ENCODE measurements at regions not wholly inside any gene's neighbourhood (a gene's known extent, or its start where the extent isn't known, plus 50 kb on each side); places are given as distances from the start of the nearest gene placed in this dataset.

DNA sequence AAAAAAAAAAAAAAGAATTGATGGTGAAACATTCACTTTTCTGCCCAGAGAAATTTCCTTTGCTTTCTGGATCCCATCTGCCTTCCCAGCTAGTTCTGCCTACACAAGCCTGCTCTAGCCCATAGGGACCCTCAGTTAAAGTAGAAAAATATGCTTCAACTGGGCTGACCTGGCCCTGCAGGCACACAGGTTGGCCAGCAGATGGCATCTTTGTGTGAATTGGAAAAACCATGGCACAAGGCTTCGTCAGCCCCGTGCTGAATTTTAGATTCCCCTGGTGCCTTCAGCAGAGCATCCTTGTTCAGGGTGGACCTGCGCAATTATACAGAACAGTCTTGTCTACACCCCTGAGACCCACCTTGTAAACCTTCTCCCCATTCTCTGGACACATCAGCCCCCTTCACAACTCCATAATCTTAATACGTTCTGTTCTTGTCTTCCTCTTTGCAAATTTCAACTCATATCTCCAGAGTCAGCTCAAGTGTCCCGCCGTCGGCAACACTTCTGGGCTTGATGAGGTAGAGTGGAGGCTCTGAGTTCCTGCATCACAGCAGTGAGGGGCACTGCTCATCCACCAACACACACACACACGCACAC, 114.5 kb downstream of the INSIG2 start:
- no peak for DNase-seq (ENCODE audit: extremely low spot score)
- WGBS, result 49% methylated on average over 8 of the region's 8 CpGs
- no peak overlapping the region for H3K27ac ChIP-seq (ENCODE audit: low read depth)
- H3K4me3 ChIP-seq (ENCODE audit: low read depth, low read length), result no peak overlapping the region
- no peaks in the 10 kb centered on the region for H3K4me1 ChIP-seq (ENCODE audit: insufficient read depth)
- no peaks in the 10 kb centered on the region for H3K36me3 ChIP-seq (ENCODE audit: insufficient read depth)

DNA sequence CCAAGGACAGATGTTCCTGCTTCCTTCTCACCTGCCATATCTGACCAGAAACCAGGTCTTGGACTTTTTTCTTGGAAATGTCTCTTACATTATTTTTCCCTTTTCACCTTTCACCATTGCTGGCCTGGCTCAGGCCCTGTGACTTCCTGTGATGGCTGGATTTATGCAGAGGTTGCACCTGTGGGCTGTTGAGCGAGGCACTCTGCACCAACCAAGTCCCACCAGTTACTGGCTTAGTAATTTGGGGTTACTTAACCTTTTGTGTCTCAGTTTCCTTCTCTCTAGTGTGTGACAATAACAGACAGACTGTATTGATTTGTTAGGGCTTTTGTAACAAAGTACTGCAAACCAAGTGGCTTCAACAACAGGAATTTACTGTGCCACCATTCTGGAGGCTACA, 110.0 kb downstream of the INSIG2 start:
- H3K36me3 ChIP-seq (ENCODE audit: insufficient read depth), result no peaks in the 10 kb centered on the region
- H3K4me1 ChIP-seq (ENCODE audit: insufficient read depth), result no peaks in the 10 kb centered on the region
- no peak overlapping the region for H3K27ac ChIP-seq (ENCODE audit: low read depth)
- no peak for DNase-seq (ENCODE audit: extremely low spot score)
- 78% methylated on average over 1 of the region's 1 CpG for WGBS
- H3K4me3 ChIP-seq (ENCODE audit: low read depth, low read length), result no peak overlapping the region

DNA sequence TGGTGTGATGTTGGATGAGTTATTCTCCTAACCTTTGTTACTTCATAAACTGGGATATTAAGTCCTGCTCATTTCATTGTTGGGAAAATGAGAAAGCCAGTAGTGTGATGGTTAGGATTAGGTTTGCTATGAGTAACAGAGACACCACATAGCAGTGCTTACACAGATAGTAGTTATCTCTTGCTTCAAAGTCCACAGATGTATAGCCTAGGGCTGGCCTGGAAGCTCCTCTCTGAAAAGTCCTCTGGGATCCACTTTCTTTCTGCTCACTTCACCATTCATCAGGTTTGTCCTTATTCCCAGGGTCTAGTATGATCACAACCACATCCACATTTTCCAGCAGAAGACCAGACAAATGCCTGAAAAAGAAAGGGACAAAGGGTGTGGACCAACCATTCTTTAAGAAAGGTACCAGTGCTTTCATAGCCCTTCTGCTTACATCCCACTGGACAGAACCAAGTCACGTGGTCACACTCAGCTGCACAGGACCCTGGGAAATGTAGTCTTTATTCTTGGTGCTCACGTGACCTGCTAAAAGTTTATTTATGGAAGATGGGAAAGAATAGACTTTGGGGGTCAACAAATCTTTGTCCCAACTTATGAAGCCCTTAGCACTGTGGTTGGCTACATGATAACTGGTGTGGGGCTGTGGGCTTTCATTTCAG, 108.9 kb downstream of the INSIG2 start:
- Histone ChIP-seq H3K4me3 (ENCODE audit: low read depth, low read length) (no peak overlapping the region), H3K4me1 (ENCODE audit: insufficient read depth) (no peaks in the 10 kb centered on the region), H3K27ac (ENCODE audit: low read depth) (no peak overlapping the region), H3K36me3 (ENCODE audit: insufficient read depth) (no peaks in the 10 kb centered on the region)
- DNase-seq (ENCODE audit: extremely low spot score), result no peak
- WGBS, result 62% methylated on average over 2 of the region's 2 CpGs

DNA sequence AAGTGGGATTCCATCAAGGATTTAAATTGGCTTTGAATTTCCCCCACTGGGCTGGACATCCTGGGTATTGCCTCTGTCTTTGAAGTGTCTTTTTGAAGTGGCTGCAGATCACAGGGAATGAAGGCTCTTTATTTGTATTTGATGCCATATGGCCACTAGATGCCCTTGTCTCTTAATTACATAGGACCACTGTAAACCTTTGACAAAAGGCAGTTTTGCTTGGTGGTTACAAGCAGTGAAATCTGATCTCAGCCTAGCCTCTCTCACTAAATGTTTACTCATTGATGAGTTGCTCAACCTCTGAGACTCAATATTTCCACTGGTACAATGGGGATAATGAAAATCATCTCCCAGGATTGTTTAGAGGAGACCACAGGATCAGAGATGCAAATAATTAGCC, 102.2 kb downstream of the INSIG2 start:
- DNase-seq (ENCODE audit: extremely low spot score), result no peak
- H3K36me3 ChIP-seq (ENCODE audit: insufficient read depth), result no peaks in the 10 kb centered on the region
- H3K4me1 ChIP-seq (ENCODE audit: insufficient read depth), result no peaks in the 10 kb centered on the region
- no peak overlapping the region for H3K4me3 ChIP-seq (ENCODE audit: low read depth, low read length)
- no peak overlapping the region for H3K27ac ChIP-seq (ENCODE audit: low read depth)

DNA sequence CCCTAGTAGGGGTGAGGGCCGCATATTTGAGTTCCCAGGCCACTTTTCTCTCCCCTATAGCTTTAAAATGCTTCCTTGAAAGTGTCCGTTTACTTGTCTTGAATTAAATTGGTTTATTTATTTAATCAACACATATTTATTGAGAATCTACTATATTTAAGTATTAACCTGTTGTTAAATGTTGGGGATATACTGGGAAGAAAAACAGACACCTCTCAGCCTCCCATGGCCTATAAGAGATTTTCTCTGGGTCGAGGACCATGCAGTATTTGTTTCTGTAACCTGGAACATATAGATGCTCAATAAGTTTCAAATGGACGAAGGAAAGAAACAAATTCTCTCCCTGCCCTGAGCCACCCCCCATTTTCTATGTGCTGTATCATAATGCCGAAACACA, 98.6 kb downstream of the INSIG2 start:
- no peaks in the 10 kb centered on the region for H3K4me1 ChIP-seq (ENCODE audit: insufficient read depth)
- peak overlapping the region; percentile 55 for H3K4me3 ChIP-seq (ENCODE audit: low read depth, low read length)
- no peaks in the 10 kb centered on the region for H3K36me3 ChIP-seq (ENCODE audit: insufficient read depth)
- DNase-seq (ENCODE audit: extremely low spot score), result no peak
- WGBS, result 82% methylated on average over 5 of the region's 5 CpGs
- no peak overlapping the region for H3K27ac ChIP-seq (ENCODE audit: low read depth)

DNA sequence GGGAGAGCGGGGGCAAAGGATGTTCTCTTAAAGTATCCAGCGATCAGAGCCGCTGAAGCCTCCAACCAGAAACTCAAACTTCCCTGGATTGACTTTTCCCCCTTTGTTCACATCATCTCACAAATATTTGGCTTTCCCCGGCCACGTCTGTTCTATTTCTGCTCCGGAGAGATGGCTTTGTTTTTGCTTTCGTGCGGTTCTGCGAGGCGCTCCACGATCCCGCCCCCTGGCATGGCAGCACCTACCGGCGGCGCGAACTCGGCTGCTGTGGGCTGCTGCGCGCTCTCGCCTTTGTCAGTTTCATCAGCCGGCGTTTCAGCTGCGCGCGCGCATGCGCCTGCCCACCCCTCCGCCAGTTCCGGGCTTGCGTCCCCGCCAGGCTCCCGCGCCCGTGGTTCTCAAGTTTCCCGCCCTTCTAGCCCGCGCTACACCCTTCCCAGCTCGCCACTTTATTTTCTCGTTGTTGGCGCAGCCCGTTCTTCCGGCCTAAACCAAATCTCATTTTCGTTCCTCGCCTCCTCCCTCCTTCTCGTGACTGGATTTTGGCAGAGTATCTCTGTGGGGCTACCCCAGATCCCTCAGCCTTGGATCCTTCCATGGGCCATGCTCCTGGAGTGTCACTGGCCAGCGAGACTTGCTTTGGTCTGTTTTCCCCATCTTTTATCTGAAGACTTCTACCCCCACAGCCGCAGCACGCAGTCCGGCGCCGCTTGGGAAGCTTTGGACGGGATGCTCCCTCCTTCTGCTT, 98.0 kb downstream of the INSIG2 start:
- DNase-seq (ENCODE audit: extremely low spot score), result peak; percentile 62
- peak overlapping the region; percentile 55 for H3K4me3 ChIP-seq (ENCODE audit: low read depth, low read length)
- no peak overlapping the region for H3K27ac ChIP-seq (ENCODE audit: low read depth)
- 6% methylated on average over 52 of the region's 52 CpGs for WGBS
- H3K4me1 ChIP-seq (ENCODE audit: insufficient read depth), result no peaks in the 10 kb centered on the region
- H3K36me3 ChIP-seq (ENCODE audit: insufficient read depth), result no peaks in the 10 kb centered on the region

DNA sequence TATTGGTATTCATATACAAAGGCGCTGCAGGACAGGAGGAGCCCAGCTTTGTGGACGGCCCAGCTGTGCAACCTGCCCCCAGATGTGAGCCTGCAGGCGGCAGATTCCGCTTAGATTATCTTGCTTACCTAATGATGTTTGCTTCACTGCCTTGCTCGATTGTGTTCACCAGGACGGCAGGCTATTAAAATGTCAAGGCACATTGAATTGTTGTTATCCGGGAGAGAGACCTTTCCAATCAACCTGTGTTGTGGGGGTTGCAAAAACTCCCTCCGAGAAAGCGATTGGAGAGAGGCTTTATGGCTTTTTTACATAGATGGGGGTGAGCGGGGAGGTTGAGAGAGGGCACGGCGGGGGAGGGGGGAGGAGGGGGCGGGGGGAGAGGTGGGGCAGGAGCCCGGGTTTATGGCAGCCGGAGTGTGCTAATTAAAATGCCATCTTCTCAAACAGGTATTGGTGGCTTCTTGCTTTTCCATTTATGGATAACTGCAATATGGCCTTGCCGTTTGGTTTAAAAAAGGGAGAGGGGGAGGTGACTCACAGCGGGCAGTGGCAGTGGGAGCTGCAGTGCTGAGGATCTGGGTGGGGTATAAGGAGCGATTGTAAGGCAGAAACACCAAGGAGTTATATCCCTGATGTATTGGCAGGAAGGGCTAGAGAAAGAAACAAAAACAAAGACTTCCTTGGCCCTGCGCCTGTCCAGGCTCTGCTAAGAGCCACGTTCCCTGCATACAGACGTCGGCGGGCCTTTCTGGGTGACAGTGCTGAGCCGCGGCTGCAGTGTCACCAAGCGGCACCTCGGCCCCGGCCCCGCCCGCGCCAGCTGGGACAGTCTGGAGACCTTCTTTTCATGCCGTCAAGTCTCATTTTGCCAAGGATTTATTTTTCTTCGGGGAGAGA, 97.2 kb downstream of the INSIG2 start:
- WGBS, result 5% methylated on average over 33 of the region's 33 CpGs
- H3K36me3 ChIP-seq (ENCODE audit: insufficient read depth), result no peaks in the 10 kb centered on the region
- peak overlapping the region; percentile 66 for H3K27ac ChIP-seq (ENCODE audit: low read depth)
- H3K4me3 ChIP-seq (ENCODE audit: low read depth, low read length), result peak overlapping the region; percentile 55
- H3K4me1 ChIP-seq (ENCODE audit: insufficient read depth), result no peaks in the 10 kb centered on the region
- DNase-seq (ENCODE audit: extremely low spot score), result no peak

DNA sequence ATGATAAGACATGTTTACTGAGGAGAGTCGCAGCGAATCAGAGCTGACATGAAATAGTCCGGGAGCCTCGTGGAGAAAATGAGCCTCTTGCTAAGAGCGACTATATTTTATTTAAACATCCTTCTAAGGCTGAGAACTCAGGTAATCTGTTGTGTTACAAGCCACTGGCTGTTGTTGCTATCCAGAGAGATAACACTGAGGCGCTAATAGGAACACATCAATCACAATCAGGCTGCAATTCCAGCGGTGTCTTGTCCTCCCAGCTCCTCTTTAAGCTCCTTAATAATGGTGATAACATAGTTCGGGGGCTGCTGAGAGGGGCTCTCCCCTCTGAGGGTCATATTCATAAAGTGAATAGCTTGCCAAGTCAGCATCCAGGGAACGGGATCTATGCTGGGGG, 95.1 kb downstream of the INSIG2 start:
- Histone ChIP-seq H3K4me1 (ENCODE audit: insufficient read depth) (no peaks in the 10 kb centered on the region), H3K36me3 (ENCODE audit: insufficient read depth) (no peaks in the 10 kb centered on the region), H3K27ac (ENCODE audit: low read depth) (no peak overlapping the region), H3K4me3 (ENCODE audit: low read depth, low read length) (no peak overlapping the region)
- no peak for DNase-seq (ENCODE audit: extremely low spot score)
- WGBS, result 23% methylated on average over 9 of the region's 9 CpGs

DNA sequence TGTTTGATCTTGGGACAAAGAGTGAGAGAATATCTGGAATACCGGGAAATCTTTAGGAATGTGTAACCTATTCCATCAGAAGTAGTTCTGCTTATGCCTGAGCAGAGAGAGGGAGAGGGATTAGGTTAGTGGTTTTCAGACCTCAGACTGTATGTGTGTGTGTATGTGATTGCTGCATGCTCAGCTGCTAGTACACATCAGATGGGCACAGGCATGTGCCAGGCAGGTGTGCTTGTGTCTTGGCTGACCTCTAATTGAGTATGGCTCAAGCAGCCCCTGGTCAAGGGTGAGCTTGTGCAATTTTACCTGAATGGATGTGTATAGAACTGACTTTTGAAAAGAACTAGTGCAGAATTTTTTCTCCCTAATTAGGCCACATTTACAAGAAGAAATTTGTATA, 91.2 kb downstream of the INSIG2 start:
- 89% methylated on average over 1 of the region's 1 CpG for WGBS

DNA sequence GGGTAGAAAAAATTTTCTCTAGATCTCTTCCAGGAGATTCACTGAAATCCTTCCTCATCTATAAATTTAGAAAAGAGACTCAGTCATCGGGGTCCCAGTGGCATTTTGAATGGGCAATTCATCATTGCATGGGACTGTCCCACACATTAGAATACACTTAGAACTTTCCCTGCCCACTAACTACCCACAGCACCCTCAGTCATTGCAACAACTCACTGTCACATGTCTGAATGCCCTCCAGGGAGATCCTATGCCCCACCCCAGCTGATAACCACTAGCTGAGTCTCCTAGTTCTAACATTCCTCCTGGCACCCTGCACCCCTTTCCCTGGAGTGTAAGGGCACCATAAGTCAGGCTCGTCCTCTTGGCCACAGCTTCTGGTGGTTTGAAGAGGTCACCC, 89.6 kb downstream of the INSIG2 start:
- DNase-seq (ENCODE audit: extremely low spot score), result no peak
- WGBS, result 67% methylated on average over 2 of the region's 2 CpGs

More for the DNA sequence above, 91.2 kb downstream of the INSIG2 start:
- Histone ChIP-seq H3K4me1 (ENCODE audit: insufficient read depth) (no peaks in the 10 kb centered on the region), H3K36me3 (ENCODE audit: insufficient read depth) (no peaks in the 10 kb centered on the region), H3K27ac (ENCODE audit: low read depth) (no peak overlapping the region), H3K4me3 (ENCODE audit: low read depth, low read length) (no peak overlapping the region)
- no peak for DNase-seq (ENCODE audit: extremely low spot score)

DNA sequence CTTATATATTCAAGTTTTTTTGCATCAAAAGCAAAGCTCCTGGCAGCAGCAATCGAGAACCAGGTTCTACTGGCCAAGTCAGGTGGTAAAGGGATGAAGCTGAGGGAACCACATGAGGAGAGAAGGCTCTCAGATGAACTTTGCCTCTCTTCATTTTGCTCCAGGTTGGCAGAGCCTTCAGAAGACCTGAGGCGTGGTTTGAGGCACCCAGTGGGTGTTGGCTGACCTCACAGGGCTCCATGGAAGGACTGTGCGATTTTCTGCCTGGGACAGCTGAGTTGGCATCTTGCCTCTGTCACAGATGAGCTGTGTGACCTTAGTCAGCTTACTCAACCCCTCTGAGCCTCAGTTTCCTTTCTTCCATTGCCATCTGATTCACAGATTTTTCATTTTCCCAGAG, 89.0 kb downstream of the INSIG2 start:
- Histone ChIP-seq H3K36me3 (ENCODE audit: insufficient read depth) (no peaks in the 10 kb centered on the region), H3K27ac (ENCODE audit: low read depth) (no peak overlapping the region), H3K4me3 (ENCODE audit: low read depth, low read length) (no peak overlapping the region), H3K4me1 (ENCODE audit: insufficient read depth) (no peaks in the 10 kb centered on the region)
- no peak for DNase-seq (ENCODE audit: extremely low spot score)
- 70% methylated on average over 3 of the region's 3 CpGs for WGBS

More for the DNA sequence above, 89.6 kb downstream of the INSIG2 start:
- H3K4me1 ChIP-seq (ENCODE audit: insufficient read depth), result no peaks in the 10 kb centered on the region
- no peak overlapping the region for H3K4me3 ChIP-seq (ENCODE audit: low read depth, low read length)
- no peak overlapping the region for H3K27ac ChIP-seq (ENCODE audit: low read depth)
- no peaks in the 10 kb centered on the region for H3K36me3 ChIP-seq (ENCODE audit: insufficient read depth)

DNA sequence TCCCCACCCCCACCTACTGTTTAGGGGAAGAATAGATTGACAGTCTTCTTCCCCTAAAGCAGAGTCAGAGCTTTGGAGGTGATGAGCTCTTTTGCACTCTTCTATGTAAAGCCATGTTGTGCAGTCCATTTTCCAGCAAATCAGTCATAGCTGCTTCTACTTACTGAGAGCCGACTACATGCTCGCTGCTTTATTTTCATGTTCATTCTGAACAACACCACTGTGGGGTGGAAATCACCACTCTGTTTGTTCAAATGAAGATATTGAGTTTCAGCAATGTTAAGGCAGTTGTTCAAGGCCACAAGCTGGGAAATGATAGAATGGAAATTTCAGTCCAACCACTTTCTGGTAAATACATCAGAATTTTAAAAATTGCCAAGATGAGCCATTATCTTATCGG, 88.3 kb downstream of the INSIG2 start:
- Histone ChIP-seq H3K4me1 (ENCODE audit: insufficient read depth) (no peaks in the 10 kb centered on the region), H3K4me3 (ENCODE audit: low read depth, low read length) (no peak overlapping the region), H3K36me3 (ENCODE audit: insufficient read depth) (no peaks in the 10 kb centered on the region), H3K27ac (ENCODE audit: low read depth) (no peak overlapping the region)
- DNase-seq (ENCODE audit: extremely low spot score), result no peak
- WGBS, result 81% methylated on average over 3 of the region's 3 CpGs

GRCh38 chr2:118171546-118171945, 83.3 kb downstream of the INSIG2 start:
- no peaks in the 10 kb centered on the region for H3K4me1 ChIP-seq (ENCODE audit: insufficient read depth)
- no peak overlapping the region for H3K27ac ChIP-seq (ENCODE audit: low read depth)
- no peak overlapping the region for H3K4me3 ChIP-seq (ENCODE audit: low read depth, low read length)
- WGBS, result 88% methylated on average over 2 of the region's 2 CpGs
- DNase-seq (ENCODE audit: extremely low spot score), result no peak
- no peaks in the 10 kb centered on the region for H3K36me3 ChIP-seq (ENCODE audit: insufficient read depth)

All from urinary bladder (tissue), 3 donors.